Neural cell (in vitro differentiated cells): ENCODE measurements at regions not wholly inside any gene's neighbourhood (a gene's known extent, or its start where the extent isn't known, plus 50 kb on each side); places are given as distances from the start of the nearest gene placed in this dataset.

Experiments
- CTCF ChIP-seq: fragments of 450-650 bp; IDR thresholded peaks from 2 replicates; pipeline ENCODE4 v1.5.1; 2014; ENCODE audit warnings: antibody characterized with exemption, mild to moderate bottlenecking, moderate library complexity; ENCODE audit not compliant: poor library complexity, severe bottlenecking
- EP300 ChIP-seq: fragments of 450-650 bp; conservative IDR thresholded peaks from 2 replicates; pipeline ENCODE4 v1.6.1; 2014; ENCODE audit warnings: antibody characterized with exemption, mild to moderate bottlenecking, moderate library complexity; ENCODE audit not compliant: poor library complexity, severe bottlenecking
- EZH2 ChIP-seq: fragments of 200-600, 300-800 bp; shearing (Covaris generic), sonication (generic); IDR thresholded peaks from 2 replicates; pipeline ENCODE4 v1.6.1; 2014; ENCODE audit warnings: antibody characterized with exemption, low read length, borderline replicate concordance, mild to moderate bottlenecking; ENCODE audit not compliant: insufficient read depth, poor library complexity, severe bottlenecking

GRCh38 chr21:43351501-43352153 is 75.3 kb downstream of the SIK1 start:
- no peak for TF ChIP-seq CTCF
- no peak for TF ChIP-seq EP300
- TF ChIP-seq EZH2: no peak
